Lower leg skin (tissue), 4 donors: ENCODE measurements at regions not wholly inside any gene's neighbourhood (a gene's known extent, or its start where the extent isn't known, plus 50 kb on each side); places are given as distances from the start of the nearest gene placed in this dataset.
"Not testable (repeated sequence)": the region's sequence is repeated elsewhere in the genome, so short reads cannot be mapped to it uniquely, and the experiment has no call there.

Source experiments
- DNase-seq, 2 donors: peaks; one replicate each; pipeline ENCODE4 v3.0.0-alpha.2; 2019; ENCODE audit warnings: low spot score in 2 of 2
- H3K4me3 ChIP-seq: fragments of 200-600 bp; sonication (generic); 2 replicates; pipeline ENCODE4 v1.5.1; 2017; ENCODE audit warnings: mild to moderate bottlenecking, low read depth; ENCODE audit not compliant: poor library complexity, severe bottlenecking
- POLR2A ChIP-seq, 2 donors: fragments of 450-650 bp; IDR thresholded peaks; one replicate each; pipeline ENCODE4 v1.6.1; 2016 to 2017; ENCODE audit warnings: antibody characterized with exemption in 2 of 2, mild to moderate bottlenecking in 1 of 2, moderate library complexity in 1 of 2
- WGBS, 2 donors: methylation state at CpG; one replicate each; pipeline ENCODE4 v1.1.5; 2018; 5-methylcytosine and 5-hydroxymethylcytosine counted together
- intact Hi-C: fragments of 100-400 bp; cut with DNase I; formaldehyde crosslinking; loops from one replicate; pipeline ENCODE4 v1.15.0; 2023; ENCODE audit warnings: low total_unique reads
- TF ChIP-seq, protein P1 (sequence below), 3 donors: fragments of 450-650 bp; IDR thresholded peaks; one replicate each; pipeline ENCODE4 v1.5.1; 2016; ENCODE audit warnings: antibody characterized with exemption in 3 of 3, mild to moderate bottlenecking in 3 of 3, moderate library complexity in 2 of 3

DNA sequence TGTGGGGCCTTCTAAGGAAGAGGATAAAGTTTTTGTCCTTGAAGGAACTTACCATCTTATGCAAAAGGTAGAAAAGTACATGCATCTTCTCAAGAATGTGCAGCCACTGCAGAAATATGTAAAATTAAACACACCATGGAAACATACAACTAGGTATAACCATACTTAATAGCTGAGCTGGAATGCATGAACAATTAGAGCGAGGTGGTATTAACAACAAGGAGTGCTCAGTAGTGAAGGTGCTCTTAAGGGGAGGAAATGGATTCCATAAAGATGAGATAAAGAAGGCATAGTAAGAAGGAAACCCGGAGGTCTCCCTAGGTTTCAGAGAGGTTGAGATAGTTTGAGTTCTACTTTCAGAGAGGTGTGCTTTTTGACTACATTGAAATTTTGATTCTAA lies 415.9 kb downstream of the NDFIP2 start:
- intact Hi-C loops = no loop called here
- DNase-seq = no peak

GRCh38 chr13:79895416-79895815 lies 414.5 kb downstream of the NDFIP2 start:
- H3K4me3 ChIP-seq = no peak overlapping the region
- no peak for DNase-seq
- TF ChIP-seq, protein P1, sequence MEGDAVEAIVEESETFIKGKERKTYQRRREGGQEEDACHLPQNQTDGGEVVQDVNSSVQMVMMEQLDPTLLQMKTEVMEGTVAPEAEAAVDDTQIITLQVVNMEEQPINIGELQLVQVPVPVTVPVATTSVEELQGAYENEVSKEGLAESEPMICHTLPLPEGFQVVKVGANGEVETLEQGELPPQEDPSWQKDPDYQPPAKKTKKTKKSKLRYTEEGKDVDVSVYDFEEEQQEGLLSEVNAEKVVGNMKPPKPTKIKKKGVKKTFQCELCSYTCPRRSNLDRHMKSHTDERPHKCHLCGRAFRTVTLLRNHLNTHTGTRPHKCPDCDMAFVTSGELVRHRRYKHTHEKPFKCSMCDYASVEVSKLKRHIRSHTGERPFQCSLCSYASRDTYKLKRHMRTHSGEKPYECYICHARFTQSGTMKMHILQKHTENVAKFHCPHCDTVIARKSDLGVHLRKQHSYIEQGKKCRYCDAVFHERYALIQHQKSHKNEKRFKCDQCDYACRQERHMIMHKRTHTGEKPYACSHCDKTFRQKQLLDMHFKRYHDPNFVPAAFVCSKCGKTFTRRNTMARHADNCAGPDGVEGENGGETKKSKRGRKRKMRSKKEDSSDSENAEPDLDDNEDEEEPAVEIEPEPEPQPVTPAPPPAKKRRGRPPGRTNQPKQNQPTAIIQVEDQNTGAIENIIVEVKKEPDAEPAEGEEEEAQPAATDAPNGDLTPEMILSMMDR (IDR thresholded peaks at IDR 0.05) = no peak
- TF ChIP-seq POLR2A (IDR thresholded peaks at IDR 0.05) = no peak
- 88 to 90% methylated on average over 6 of the region's 6 CpGs for WGBS, 2 donors
- intact Hi-C loops = no loop called here

More for the DNA sequence above, 415.9 kb downstream of the NDFIP2 start:
- no peak for TF ChIP-seq POLR2A (IDR thresholded peaks at IDR 0.05)
- TF ChIP-seq, protein P1 (IDR thresholded peaks at IDR 0.05) = no peak
- WGBS, 2 donors = 49 to 73% methylated on average over 2 of the region's 2 CpGs
- H3K4me3 ChIP-seq = no peak overlapping the region

DNA sequence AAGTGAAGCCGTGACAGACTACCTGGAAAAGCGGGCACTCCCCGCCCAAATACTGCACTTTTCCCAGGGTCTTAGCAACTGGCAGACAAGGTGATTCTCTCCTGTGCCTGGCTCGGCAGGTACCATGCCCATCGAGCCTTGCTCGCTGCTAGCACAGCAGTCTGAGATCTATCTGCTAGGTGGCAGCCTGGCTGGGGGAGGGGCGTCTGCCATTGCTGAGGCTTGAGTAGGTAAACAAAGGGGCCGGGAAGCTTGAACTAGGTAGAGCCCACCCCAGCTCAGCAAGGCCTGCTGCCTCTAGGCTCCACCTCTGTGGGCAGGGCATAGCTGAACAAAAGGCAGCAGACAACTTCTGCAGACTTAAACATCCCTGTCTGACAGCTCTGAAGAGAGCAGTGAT lies 406.3 kb downstream of the NDFIP2 start:
- H3K4me3 ChIP-seq, DNase-seq, intact Hi-C loops: not testable (repeated sequence)
- 87 to 88% methylated on average over 7 of the region's 8 CpGs for WGBS, 2 donors

DNA sequence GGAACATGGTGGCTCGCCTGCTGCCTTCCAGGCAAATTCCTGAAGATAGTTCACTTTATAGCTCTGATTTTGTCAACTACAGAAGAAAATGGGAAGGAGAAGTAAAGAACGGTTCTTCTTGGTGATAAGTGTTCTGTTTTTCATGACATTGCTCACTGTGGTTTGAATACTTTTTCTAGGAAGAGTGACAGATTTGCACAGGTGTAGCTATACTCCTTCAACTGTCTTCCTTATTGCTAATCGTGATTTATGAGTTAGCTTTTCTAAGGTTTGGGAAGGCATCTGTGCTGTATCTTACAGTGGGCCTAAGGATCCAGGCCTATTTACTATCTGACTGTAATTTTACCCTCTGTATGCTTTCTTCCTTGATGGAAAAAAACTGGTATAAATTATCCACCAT lies 405.6 kb downstream of the NDFIP2 start:
- WGBS, 2 donors = 69 to 76% methylated on average over 3 of the region's 3 CpGs
- intact Hi-C loops = no loop called here

GRCh38 chr13:79884890-79885289 lies 403.9 kb downstream of the NDFIP2 start:
- 79 to 89% methylated on average over 2 of the region's 2 CpGs for WGBS, 2 donors
- H3K4me3 ChIP-seq = no peak overlapping the region
- intact Hi-C loops = no loop called here
- TF ChIP-seq POLR2A (IDR thresholded peaks at IDR 0.05) = no peak
- TF ChIP-seq, protein P1 (IDR thresholded peaks at IDR 0.05) = no peak
- no peak for DNase-seq

More for the DNA sequence above, 405.6 kb downstream of the NDFIP2 start:
- no peak for TF ChIP-seq POLR2A (IDR thresholded peaks at IDR 0.05)
- TF ChIP-seq, protein P1 (IDR thresholded peaks at IDR 0.05) = no peak
- no peak for DNase-seq
- no peak overlapping the region for H3K4me3 ChIP-seq

GRCh38 chr13:79883216-79883615 lies 402.3 kb downstream of the NDFIP2 start:
- no peak overlapping the region for H3K4me3 ChIP-seq
- TF ChIP-seq POLR2A (IDR thresholded peaks at IDR 0.05) = no peak
- TF ChIP-seq, protein P1 (IDR thresholded peaks at IDR 0.05) = no peak
- intact Hi-C loops = no loop called here
- no peak for DNase-seq
